ENCODE measurements at regions not wholly inside any gene's neighbourhood (a gene's known extent, or its start where the extent isn't known, plus 50 kb on each side); places are given as distances from the start of the nearest gene placed in this dataset.

DNA sequence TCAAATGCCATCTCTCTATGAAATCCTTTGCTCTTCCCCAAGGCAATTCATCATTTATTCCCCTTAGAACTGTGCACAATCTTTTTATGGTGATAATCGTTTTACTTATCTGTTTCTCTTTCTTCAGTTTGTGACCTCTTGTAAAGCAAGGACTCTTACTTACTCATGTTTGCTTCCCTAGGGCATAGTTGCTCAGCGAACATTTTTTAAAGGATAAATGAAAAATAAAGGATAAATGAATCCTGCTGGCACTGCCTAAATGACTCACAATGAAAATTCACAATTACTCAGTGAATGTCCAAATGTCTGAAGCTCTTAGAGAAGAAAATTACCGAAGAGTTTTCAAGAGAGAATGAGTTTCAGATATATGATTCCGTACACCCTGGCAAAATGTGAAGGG, 671.7 kb downstream of the CDH11 start:
- DNase-seq, result no peak

DNA sequence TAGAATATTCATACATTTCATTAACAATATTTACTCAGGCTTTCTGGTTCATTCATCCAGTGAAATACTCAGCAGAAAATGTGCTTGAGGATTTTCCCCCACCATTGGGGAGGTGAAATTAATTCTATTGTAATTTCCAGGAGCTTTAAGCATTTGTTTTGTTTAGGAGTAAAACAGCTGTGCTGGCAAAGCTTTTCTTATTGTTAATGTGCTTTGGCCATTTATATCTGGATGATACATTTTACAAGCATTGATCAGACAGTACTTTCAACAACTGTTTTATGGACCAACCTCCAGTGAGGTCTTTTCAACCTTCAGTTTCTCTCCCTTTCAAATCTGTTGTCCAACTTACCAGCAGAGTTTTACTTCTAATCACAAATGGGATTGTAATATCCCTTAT, 672.4 kb downstream of the CDH11 start:
- no peak for DNase-seq

DNA sequence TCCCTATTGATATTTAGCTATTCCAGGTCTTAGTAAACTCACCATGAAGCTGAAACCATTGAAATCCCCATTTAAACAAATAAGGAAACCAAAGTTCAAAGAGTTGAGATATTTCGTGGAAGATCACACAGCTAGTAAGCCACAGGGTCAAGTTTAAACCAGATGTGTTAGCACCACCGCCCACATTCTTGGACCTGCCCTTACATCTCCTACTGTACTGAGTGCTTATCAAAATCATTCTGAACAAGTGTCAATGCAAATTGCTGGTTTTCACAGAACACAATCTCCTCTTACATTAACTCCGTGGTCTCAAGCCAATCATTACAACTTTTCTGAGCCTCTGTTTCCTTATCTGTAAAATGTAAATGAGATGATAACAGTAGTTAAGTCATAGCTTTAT, 676.2 kb downstream of the CDH11 start:
- no peak for DNase-seq

DNA sequence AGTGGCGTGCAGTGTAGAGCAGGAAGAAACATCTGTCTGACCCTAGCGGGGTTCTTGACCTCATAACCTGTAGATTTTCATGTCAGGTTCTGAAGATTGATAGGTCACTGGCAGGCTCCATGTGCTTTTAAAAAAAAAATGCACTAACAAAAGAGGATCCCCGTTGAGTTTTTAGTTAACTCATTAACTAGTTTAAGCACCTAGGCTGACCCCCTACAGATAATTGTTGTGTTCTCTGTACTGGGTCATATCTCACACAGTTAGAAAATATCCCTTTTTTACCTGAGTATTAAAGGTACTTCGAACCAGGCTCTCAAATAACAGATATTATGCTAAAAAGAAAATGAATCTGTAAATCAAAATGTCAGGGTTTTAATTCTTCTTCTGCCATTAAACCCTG, 676.6 kb downstream of the CDH11 start:
- DNase-seq, result no peak

DNA sequence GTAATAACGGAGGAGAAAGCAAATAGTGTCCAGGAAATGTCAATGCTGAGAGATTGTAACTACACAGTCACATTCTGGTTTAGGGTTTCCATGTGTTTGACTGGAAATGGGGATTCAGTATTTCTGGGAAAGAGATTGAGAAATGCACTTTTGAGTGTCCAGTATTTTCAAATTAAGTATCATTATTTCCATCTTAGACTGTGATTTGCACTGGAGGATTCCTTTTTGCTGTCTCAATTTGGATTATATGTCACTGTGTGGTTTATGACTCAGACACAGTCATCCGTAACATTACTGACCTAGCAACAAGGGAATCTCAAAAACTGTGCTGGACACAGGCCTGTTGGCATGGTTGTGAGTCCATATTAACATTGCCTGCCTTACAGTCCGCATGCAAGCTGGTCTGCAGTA, 681.4 kb downstream of the CDH11 start:
- DNase-seq, result no peak

DNA sequence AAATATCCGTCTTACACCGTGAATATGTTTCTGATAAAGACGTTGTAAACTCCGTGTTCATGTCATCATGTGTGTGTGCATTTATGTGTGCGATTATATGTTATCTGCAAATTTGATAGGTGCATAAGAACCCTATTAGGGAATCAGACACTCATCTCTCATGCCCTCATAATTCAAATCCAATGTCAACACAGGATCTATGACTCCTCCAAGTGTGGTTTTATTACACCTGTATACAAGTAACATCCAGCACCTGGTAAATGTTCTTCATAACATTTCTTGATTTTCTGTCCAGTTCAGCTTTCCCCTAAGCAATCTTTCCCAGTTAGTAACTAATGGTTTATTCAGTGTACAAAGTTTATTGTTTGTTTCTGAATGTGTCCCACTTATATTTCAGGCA, 681.9 kb downstream of the CDH11 start:
- no peak for DNase-seq

DNA sequence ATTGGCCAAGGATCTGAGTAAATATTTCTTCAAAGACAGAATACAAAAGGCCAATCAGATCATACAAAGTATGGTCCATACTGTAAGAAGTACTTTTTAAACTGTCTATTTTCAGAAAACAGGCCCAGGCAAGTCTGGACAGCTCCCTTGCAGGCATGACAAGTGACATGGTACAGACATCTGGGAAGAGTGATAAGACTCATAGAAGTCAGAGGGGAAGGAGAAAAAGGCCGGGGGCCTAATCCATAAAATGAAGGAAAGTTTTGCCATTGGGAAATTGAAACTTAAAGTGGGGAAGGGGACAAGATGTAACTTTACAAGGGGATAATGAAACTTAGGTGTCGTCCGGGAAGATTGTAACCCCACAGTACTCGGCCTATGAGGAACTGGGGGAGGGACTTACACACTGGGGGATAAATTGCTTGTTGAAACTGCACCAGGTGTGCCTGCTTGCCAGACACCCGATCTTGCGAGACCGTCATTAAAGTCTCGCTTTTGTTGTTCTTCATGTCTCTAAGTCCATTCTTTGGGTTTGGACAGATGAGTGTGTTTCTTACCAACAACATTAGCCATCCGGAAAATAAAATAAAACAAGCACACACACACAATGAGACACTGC, 684.0 kb downstream of the CDH11 start:
- peak; percentile 85 for DNase-seq

DNA sequence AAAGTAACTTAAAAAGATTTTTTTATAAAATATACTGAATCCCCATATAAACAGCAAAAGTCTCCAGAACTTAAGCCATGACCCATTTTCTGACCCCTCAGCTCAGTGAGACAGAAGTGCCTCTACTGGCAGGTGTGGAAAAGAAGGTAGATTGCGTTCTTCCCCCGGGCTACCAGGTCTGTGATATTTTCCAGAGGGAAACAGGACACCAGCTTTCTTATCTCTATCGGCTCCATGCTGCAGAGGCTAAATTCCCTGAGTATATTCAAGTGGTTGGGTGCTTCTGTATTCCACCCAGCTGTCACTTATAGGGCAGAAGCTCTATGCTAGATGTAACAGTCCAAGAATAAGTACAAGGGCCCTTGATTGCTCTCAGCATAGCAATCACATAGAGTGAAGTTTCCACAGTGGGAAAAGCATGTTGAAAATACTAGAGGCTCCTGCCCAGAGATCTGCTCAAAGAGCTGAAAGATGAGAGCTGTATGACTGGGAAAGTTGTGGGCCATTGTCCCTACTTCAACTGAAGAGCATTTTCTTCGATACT, 687.3 kb downstream of the CDH11 start:
- DNase-seq, result peak; percentile 39

DNA sequence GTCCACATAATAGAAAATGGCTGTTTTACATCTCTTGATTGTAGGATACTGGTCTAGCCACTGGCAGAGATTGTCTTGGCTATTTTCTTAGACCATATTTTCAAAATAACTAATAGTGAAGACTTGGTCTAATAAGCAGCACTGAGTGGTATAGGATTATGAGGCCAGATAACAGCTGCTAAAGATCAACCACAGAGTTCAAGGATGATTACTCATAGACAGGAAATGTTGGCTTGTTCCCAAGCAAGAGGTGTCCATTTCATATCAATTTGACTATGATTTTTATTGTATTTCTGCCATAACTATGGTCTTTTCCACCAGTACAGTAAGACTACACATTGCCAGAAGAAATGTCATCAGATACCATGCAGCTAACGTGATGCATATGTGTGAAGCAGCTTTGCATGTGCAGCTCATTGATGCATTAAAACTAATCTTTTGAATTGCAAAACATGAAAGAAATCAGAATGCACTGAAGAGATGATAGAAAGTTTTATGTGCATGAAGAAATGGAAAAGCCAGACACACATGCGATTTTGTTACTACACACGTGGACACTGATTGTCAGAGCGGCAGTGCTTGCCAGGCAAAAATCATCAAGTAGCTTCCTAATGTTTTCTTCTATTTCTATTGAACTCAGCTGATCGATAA, 693.3 kb downstream of the CDH11 start:
- peak; percentile 64 for DNase-seq

DNA sequence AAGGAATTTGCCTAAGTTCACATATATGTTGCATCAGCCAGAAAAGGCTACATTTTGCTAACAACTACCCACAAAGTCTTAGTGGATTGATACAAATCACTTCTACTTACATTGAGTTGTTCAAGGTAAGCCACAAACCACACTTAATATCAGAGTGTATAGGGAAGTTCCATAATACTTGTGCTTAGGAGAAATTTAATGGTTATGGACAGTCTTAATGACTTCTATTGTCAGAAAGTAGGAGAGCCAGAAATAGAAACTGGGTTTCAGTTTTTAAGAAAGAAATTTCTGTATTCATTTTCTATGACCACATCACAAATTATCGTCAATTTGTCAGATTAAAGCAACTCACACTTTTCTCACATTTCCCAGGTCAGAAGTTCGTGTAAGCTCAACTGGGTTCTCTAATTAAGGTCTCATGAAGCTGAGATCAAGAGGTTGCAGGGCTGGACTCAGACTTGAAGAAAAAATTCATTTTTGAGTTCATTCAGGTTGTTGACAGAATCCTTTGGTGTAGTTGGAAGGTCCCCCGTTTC, 695.7 kb downstream of the CDH11 start:
- no peak for DNase-seq

DNA sequence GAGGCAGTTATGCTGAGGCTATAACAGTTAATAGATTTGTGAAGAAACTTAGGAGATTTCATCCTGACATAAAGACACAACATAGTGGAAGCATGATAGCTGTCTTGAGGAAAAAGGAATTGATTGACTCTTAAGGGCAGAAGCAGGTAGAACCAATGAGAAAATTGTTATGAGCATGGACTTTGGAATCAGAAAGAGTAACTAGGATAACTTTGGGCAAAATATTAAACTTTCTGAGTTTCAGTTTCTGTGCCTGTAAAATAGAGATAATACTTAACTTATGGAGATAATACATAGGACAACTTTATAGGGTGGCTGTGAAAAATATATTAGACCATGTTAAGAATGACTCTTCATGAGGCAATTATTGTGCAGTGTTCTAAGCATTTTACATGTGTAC, 696.5 kb downstream of the CDH11 start:
- DNase-seq, result no peak

DNA sequence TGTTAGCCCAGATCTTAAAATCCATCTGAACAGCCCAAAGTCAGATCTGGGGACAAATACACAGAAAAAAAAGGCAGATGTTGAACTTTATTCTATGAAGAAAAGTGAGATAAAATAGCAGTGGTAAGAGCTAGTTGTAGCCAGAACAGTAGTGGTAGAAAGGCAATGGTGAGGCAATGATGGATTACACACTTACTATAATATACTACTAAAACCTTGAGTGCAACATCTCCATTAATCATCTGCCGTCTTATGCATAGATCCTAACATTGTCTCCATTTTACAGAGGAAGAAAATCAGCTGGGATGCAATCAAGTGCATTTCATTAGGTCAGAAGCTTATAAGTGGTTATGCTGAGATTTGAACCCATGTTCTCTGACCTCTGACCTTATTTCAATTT, 699.6 kb downstream of the CDH11 start:
- no peak for DNase-seq

DNA sequence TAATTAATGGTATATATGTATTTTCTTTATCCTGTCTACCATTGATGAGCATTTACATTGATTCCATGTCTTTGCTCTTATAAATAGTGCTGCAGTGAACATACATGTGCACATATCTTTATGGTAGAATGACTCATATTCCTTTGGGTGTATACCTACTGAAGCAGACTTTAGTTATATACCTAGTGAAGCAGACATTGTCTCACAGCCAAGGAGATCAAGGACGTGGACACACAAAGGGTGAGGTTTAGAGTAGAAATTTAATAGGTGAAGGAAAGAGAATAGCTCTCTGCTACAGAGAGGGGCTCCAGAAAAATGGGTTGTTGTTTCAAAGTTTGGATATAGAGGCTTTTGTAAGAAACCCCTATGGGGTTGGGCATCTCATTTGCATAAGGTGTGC, 700.3 kb downstream of the CDH11 start:
- no peak for DNase-seq

DNA sequence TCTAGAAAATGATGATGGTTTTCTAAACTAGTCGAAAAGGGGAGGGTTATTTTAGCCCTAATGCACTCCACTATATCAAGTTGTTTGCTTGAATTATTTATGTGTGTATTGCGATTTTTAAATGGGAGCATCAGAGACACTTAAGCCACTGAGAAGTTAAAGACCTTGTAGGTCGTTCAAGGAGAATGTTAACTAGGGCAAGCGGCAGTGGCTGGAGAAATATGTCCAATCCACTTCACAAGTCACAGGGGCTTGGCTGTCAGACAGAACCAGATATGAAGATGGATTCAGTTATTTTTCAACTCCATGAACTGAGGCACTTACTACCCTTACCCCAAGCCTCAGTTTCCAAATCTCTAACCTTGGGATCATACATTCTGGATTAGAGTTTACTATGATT, 702.0 kb downstream of the CDH11 start:
- no peak for DNase-seq

DNA sequence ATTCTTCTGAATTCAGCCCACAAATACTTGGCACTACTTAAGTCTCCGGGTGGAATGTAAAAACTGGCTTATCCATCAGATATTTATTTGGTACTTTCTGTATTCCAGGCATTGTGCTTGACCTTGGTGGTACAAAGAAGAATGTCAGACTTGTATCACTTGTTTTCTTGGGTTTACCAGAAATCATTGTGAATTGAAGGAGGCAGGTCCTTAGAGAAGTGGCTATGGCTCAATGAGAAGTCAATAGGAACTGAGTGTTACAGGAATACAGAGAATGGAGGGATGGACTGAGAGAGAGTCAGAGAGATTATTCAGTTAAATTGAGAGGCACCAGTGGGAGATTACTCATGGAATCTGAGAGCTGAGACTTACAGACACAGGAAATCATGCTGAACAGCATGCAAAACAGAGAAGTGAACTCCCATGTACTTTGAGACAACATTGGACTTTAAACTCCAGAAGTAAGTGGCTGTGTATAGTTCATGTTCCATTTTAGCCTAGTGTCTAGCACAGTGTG, 704.1 kb downstream of the CDH11 start:
- no peak for DNase-seq

DNA sequence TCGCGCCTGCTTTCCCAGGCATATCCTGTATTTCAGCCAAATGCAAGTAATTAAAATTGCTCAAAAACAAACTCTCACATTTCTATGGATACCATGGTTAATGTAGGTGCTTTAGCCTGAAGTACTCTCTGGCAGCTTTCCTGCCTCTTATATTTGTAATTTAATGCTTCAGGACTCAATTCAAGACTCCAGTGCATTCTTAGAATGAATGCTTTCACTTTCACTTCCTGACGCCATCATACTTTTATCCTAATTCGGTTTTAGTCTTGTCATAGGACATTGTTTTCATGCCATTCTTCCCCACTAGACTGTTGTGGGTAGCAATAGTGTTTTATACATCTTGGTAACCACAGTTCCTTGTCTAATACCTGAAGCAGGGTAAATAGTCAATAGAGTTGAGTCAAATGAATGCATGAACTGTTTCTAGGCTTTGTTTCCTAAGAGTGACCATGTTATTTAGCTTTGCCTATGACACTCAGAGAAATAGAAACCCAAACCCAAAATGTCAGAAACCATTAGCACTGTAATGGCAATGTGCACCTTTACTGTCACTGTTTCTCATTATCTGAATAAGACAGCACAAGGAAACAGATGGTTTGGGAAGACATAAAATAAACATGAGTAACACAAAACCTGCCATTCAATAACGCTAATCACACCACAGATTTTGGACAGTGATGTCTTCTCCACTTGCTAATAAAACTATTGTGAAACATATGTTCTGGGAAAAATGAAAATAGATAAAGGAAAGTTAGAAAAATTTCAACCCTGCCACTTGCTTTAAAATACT, 705.5 kb downstream of the CDH11 start:
- DNase-seq, result peak; percentile 94

DNA sequence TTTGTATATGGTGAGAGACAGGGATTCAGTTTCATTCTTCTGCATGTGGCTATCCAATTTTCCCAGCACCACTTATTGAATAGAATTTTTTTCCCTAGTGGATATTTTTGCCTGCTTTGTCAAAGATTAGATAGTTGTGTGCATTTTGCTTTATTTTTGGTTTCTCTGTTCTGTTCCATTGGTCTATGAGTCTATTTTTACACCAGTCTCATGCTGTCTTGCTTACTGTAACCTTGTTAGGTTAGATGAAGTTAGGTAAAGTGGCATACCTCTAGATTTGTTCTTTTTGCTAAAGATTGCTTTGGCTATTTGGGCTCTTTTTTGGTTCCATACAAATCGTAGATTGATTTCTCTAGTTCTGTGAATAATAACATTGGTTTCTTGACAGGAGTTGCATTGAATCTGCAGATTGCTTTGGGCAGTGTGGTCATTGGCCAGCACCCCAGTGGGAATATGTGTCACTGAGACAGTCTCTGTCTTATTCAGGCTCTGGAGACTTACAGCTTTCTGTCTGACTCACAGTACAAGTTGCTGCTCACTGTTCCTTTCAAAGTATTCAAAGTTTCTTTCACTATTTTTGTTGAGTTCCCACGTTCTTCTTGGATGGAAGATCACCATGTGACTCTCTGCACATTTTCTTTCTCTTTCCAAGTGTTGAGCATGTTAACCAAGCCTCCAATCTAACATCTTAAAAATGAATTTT, 709.1 kb downstream of the CDH11 start:
- no peak for DNase-seq

DNA sequence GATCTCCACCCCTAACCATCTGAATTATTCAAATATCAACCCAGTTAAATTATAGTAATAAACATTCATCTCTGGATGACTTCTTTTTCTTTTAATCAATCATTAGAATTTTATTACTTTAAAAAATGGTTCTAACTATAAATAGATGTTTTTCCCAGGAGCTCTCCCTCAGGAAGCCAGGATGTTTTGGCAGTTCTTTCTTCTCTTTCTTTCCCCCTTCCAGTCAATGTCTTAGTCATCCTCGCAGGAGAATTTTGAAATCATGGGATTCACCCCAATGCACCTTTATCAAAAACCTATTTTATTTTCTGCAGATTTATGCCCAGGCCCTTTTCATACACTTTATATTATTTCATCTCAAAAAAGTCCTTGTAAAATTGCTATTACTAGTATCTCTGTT, 711.6 kb downstream of the CDH11 start:
- no peak for DNase-seq

DNA sequence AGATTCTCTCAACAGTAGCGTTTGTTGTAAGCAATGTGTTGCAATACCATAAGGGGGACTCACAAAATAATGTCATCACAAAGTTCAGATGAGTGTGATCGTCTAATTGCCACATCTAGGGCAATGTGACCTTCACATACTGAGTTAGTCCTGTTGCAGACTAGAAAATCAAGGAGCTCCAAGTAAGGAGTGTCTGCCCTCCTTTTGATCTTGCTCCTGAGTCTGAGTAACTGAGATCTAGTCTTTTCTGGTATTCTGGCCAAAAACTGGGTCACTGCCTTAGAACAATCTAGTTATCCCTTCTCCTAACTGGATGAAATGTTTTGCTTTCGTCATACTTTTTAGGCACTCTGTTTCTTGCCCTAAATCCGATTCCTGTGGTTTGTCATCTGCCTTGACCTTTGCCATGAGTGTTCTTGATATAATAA, 712.1 kb downstream of the CDH11 start:
- DNase-seq, result no peak

DNA sequence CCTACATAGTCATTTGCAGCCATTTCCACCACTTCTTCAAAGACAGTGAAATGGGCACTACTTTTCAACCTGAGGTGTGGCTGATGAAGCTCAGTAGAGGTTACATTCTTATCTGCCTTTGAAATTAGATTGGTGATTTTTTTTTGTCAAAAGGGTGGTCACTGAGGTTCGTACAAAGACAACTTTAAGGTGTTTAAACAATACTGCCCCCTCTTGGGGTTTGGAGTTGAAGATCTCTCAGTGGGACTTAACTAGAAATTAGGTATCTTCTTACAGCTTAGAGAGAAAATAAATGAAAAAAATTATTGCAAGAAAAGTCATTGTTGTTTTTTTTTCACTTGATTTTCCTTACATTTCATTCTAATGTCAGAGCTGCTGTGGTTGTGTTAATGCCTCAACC, 713.2 kb downstream of the CDH11 start:
- DNase-seq, result no peak

DNA sequence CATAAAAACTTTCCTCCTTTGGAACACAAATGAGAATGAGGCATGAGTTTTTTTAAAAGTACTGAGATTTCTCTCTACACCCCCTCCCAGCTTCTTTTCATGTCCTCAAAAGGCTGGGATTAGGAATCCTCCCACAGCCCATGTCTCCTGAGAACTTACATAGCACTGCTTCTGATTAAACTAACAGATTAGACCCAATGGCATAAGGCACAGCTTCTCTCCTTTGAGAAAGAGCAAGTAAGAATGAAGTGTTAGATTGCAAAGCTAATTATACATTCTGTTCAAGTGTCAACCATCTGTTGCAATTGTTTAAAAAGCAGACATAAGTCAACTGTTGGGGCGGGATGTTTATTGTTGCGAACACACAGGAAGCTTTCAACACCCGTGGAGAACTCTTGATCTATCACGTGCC, 715.1 kb downstream of the CDH11 start:
- peak; percentile 92 for DNase-seq

DNA sequence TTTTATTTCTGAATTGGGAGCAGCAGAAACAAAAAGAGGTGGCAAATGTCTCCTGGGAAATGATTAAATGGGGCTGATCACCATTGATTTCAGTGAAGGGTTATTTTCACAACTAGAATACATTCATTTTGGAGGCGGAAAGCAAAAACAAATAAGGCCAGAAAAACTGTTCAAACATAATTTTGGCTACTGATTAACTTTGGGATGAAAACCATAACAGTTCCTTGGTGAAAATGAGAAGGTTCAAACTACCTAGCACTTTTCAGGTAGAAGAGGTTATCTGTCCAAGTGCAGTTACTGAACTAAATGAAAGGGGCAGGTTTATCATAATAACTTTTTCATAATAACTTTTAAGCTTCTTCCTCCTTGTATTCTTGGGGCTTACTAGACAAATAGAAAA, 718.5 kb downstream of the CDH11 start:
- DNase-seq, result no peak

DNA sequence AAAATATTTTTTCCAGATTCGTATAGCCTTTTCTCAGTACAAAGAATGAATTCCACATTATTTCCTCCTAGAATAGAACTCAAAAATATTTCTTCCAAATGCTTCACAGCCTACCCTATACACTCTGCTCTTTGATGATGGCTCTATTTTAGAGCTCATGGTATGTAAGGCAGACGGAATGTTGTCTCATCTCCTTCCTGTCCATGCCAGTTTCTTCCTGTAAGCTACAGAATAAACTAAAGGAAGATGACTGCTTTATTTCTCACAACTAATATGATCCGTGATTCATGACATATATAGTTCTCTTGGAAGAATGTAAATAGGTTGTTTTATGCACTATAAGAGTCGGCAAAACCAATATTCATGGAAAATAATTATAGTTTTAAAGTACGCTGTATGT, 723.1 kb downstream of the CDH11 start:
- no peak for DNase-seq

Data from NCI-H2171 treated with DMSO at 0.1 percent for 48 hours (cell line).